Breast epithelium (tissue), 3 donors: ENCODE measurements at regions not wholly inside any gene's neighbourhood (a gene's known extent, or its start where the extent isn't known, plus 50 kb on each side); places are given as distances from the start of the nearest gene placed in this dataset.

ENCODE experiments used
- CTCF ChIP-seq, 3 donors: fragments of 450-650 bp; IDR thresholded peaks; one replicate each; pipeline ENCODE4 v1.5.1; 2016 to 2017; ENCODE audit warnings: antibody characterized with exemption in 3 of 3, mild to moderate bottlenecking in 3 of 3, moderate library complexity in 3 of 3
- POLR2A ChIP-seq: fragments of 450-650 bp; IDR thresholded peaks from one replicate; pipeline ENCODE4 v1.6.1; 2016; ENCODE audit warnings: antibody characterized with exemption, mild to moderate bottlenecking, moderate library complexity
- POLR2AphosphoS5 ChIP-seq, 3 donors: sonication (generic); formaldehyde crosslinking; IDR thresholded peaks; one replicate each; pipeline ENCODE4 v1.6.1; 2017; ENCODE audit warnings: antibody characterized with exemption in 3 of 3

DNA sequence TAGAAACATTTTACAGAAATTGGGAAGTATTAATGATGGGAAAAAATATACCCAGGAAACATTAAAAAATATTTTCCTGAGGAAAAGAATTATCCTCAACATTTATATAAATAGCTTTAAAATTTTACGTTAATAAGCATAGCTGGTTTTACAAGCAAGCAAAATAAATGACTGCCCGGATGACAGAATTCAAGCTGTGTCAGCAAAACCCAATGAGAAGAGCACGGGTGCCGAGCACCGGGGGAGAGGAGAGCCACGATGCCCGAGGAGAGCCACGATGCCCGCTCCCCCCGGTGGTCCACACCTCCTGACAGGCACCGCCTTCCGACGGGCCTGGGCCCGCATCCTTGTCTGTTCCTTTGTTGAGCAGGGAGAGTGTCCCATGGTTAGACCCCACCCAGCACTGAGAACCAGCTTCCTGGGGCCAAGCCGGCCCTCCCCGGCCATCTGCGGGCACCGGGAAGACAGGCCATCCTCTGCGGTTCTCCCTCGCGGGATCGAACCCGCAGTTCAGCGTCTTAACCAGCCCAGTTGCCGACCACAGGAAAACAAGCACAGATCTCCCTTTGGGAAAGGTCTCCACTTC is 63.3 kb upstream of the PDE10A start:
- no peak for TF ChIP-seq CTCF (IDR thresholded peaks at IDR 0.05)
- TF ChIP-seq POLR2A, result no peak
- TF ChIP-seq POLR2AphosphoS5 (IDR thresholded peaks at IDR 0.05), result no peak
